Activated T-helper 17 cell treated with anti-CD3 and anti-CD28 coated beads, Interleukin-2, amount 50 U/mL, for 72 hours (primary cell): ENCODE measurements at regions not wholly inside any gene's neighbourhood (a gene's known extent, or its start where the extent isn't known, plus 50 kb on each side); places are given as distances from the start of the nearest gene placed in this dataset.
A peak's percentile ranks its signal among the peaks of the same experiment; 100 is the strongest.

Experiments
- ATAC-seq: fragments of 150-1000 bp; cut with Tn5 transposase; replicated peaks from 2 replicates; pipeline ENCODE4 v1.10.0; 2021; ENCODE audit warnings: mild to moderate bottlenecking, moderate library complexity
- H3K27ac Mint-ChIP-seq: one replicate; pipeline ENCODE4 v1.8.0; 2022; ENCODE audit warnings: mixed read lengths
- H3K27me3 Mint-ChIP-seq: one replicate; pipeline ENCODE4 v1.8.0; 2022; ENCODE audit warnings: mixed read lengths
- H3K36me3 Mint-ChIP-seq: one replicate; pipeline ENCODE4 v1.8.0; 2022; ENCODE audit warnings: low read depth, mild to moderate bottlenecking, mixed read lengths
- H3K4me1 Mint-ChIP-seq: one replicate; pipeline ENCODE4 v1.8.0; 2022; ENCODE audit warnings: mixed read lengths
- H3K4me3 Mint-ChIP-seq: one replicate; pipeline ENCODE4 v1.8.0; 2022; ENCODE audit warnings: mild to moderate bottlenecking, mixed read lengths
- H3K9me3 Mint-ChIP-seq: one replicate; pipeline ENCODE4 v1.8.0; 2022; ENCODE audit warnings: mixed read lengths

DNA sequence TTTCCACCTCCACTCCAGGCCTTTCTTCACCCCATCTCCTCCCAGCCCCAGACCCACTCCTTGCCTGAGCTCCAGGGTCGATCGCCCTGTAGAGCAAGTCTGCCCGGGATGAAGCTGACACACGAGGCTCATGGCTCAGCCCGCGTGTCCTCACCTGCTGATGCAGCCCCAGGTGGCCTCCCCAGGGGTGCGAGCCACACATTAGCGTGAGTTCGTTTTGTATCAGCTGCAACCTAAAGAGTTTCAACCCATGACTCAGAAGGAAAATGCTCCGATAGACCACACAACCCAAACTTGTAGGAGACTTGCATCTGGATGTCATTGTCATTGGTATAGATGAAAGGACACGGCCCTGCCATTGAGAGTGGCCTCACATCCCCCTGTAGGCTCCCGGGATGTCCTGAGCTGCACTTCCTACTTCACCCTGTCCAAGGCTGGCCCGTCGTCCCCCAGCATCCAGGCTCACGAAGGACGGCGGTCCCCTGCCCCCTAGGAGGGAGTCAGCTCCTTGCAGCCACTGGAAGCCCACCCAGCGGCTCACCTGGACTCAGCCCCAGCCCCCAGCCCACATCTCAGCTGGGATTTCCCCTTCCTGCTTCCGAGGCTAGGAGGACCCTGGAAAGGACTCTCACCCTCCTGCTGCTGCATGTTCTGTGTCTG lies 97.7 kb downstream of the HTR5A start:
- ATAC-seq: no peak
- H3K27me3 Mint-ChIP-seq: peaks cover 24% of the 10 kb centered on the region
- H3K27ac Mint-ChIP-seq: no peak overlapping the region
- H3K9me3 Mint-ChIP-seq: no peaks in the 10 kb centered on the region
- H3K36me3 Mint-ChIP-seq: no peaks in the 10 kb centered on the region
- H3K4me1 Mint-ChIP-seq: no peaks in the 10 kb centered on the region
- H3K4me3 Mint-ChIP-seq: no peak overlapping the region

DNA sequence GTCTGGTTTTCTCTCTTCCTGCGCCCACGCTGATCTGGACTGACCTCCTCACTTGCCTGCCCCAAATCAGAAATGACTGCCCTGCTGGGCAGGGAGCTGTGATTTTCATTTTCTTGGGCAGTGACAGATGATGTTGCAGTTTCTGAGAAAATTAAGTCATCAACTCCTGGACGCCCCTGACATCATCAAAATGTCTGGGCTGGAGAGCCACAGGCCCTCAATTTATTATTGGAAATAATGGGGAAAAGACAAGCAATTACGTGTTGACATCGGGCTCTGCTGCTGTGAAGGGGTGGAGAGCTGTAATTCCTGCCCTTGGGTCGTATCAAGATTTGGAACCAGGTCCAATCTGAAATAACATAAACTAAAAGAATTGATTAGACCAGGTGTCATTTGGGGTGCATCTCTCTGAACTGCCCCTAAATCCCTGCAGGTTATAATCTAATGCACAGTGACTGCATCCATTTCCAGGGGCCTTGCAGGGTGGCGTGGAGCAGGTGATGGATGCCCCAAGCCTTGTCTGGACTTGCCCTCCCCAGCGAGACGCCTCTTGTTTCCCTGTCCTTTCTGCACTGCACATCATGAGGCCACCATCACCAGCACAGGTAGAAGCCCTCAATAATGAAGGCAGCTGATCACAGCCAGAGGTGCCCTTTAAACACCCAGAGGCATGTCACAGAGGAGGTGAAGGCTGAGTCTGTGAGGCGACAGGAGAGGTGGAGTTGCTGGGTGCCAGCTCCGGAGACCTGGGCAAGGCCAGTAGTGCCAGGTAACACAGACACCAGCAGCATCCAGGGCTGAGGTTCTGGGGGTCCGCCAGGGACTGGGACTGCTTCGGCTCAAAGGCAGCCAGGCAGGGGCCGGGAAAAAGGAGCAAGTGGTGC lies 98.7 kb downstream of the HTR5A start:
- no peak for ATAC-seq
- no peaks in the 10 kb centered on the region for H3K36me3 Mint-ChIP-seq
- H3K9me3 Mint-ChIP-seq: no peaks in the 10 kb centered on the region
- no peak overlapping the region for H3K27ac Mint-ChIP-seq
- no peak overlapping the region for H3K4me3 Mint-ChIP-seq
- peaks cover 19% of the 10 kb centered on the region for H3K27me3 Mint-ChIP-seq
- H3K4me1 Mint-ChIP-seq: no peaks in the 10 kb centered on the region

DNA sequence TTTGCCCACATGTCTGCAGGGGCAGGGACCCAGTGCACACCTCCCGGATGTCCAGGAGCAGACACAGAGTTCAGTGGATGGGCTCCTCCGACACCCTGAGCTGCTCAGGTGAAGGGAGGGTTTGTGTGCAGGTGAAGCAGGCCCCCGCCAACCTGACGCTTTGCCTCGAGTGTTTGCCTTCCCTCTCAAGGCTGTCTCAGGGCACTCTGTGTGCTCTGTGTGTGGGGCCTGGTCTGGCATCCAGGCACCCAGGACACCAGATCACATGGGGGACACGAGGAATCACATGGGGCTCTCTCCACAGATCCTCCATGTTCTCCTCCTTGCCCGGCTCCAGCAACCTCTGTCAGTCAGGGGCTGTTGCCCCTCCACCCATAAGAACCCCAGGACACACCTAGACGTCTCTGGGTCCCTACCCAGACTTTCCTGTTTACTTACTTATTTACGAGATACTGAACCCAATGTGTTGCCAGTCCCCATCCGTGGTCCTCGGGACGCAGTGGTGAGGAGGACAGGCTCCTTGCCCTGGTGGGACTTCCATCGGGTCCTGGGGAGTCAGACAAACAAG lies 99.5 kb downstream of the HTR5A start:
- Mint-ChIP-seq H3K4me3 (no peak overlapping the region), H3K36me3 (no peaks in the 10 kb centered on the region), H3K9me3 (no peaks in the 10 kb centered on the region), H3K27me3 (peaks cover 17% of the 10 kb centered on the region), H3K27ac (no peak overlapping the region), H3K4me1 (no peaks in the 10 kb centered on the region)
- ATAC-seq: no peak

DNA sequence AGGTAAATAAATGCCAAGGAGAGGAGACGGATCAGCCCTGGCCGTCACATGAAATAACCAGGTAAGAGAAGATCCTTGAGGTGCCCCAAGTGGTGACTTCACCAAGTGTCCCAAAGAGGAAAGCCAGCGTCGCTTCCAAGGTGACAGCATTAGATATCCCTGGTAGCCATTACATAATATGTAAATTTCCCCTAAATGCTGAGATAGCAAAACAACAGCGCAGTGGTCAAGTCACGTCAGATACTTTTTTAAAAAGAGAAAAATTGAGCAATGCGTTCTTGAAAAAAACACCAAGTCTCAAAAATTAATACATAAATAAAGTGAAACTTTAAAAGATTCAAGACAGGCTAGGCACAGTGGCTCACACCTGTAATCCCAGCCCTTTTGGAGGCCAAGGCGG lies 100.2 kb downstream of the HTR5A start:
- Mint-ChIP-seq H3K36me3 (no peaks in the 10 kb centered on the region), H3K9me3 (no peaks in the 10 kb centered on the region), H3K4me1 (no peaks in the 10 kb centered on the region), H3K4me3 (no peak overlapping the region), H3K27ac (no peak overlapping the region), H3K27me3 (peaks cover 17% of the 10 kb centered on the region)
- ATAC-seq: no peak

DNA sequence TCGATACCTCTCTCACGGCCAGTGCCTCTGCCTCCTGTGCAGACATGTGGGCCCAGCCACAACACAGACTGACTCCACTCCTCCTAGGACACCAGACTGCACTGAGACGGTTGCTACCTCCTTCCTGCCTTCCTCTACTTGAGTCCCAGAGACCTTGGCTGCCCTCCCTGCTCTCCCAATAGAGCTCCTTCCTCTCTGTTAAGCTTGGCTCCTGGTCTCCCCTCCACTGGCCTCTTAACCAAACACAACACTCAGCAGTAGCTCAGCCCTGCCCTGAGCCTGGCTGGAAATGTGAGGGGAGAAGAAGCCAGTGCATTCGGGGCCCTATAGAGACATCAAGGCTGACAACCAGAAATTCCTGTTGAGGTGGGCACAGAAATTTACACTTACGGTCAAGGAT lies 102.0 kb downstream of the HTR5A start:
- ATAC-seq: no peak
- H3K4me1 Mint-ChIP-seq: no peaks in the 10 kb centered on the region
- H3K4me3 Mint-ChIP-seq: no peak overlapping the region
- peaks cover 17% of the 10 kb centered on the region for H3K27me3 Mint-ChIP-seq
- no peaks in the 10 kb centered on the region for H3K36me3 Mint-ChIP-seq
- no peaks in the 10 kb centered on the region for H3K9me3 Mint-ChIP-seq
- H3K27ac Mint-ChIP-seq: no peak overlapping the region

DNA sequence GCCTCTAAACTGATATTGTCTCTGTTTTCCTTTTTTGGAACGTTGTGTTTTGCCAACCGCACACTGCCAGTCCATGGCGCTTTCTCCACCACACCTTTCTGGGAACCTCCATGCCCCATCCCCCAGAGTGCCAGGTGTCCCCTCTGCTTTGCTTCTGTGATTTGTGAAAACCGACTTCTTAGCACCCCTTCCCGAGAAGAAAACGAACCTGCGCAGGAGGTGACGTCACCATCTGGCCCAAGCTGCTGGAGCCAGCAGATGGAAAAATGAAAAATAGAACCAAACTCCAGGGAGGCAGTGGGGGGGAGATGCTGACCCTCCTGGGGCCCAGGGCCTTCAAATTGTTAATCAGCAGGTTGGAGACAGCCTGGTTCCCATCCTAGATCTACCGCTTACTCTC lies 103.8 kb downstream of the HTR5A start:
- no peaks in the 10 kb centered on the region for H3K9me3 Mint-ChIP-seq
- peaks cover 17% of the 10 kb centered on the region for H3K27me3 Mint-ChIP-seq
- H3K36me3 Mint-ChIP-seq: no peaks in the 10 kb centered on the region
- H3K27ac Mint-ChIP-seq: no peak overlapping the region
- ATAC-seq: no peak
- no peaks in the 10 kb centered on the region for H3K4me1 Mint-ChIP-seq
- no peak overlapping the region for H3K4me3 Mint-ChIP-seq

DNA sequence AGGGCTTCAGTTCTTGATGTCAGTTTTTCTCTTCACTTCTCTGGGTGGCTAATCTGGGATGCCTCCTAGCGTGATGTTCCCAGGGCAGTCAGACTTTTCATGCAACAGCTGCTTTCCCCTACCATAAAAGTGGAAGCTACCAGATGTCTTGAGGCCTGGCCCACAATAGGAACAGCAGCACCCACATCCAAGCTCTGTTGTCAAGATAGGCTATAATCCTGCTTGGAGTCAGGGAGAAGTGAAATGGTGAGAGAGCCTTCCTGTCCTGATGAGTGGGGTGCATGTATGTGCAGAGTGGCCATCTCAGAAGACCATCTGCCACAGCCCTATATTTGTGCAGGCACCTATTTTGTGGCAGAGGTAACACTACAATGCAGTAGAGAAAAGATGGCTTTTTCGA lies 108.0 kb downstream of the HTR5A start:
- no peak overlapping the region for H3K4me3 Mint-ChIP-seq
- H3K27me3 Mint-ChIP-seq: peaks cover 6% of the 10 kb centered on the region
- H3K4me1 Mint-ChIP-seq: no peaks in the 10 kb centered on the region
- H3K27ac Mint-ChIP-seq: no peak overlapping the region
- no peaks in the 10 kb centered on the region for H3K36me3 Mint-ChIP-seq
- no peaks in the 10 kb centered on the region for H3K9me3 Mint-ChIP-seq
- no peak for ATAC-seq

DNA sequence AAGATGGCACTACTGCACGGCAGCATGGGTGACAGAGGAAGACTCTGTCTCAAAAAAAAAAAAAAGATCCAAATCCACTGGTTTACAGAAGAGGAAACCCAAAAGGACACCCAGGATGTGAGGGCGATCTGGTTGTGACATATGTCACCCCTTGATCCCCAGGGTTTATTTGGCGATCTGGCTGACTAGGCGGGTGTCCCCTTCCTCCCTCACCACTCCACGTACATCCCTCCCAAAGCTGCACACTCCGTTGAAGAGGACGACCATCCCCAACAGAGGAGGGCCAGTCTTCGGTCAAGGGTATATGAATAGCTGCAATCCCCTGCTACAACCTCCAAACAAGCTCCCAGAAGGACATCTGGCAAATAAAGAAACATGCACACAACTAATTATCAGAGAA lies 111.6 kb downstream of the HTR5A start:
- Mint-ChIP-seq H3K27ac (no peak overlapping the region), H3K4me3 (no peak overlapping the region), H3K4me1 (no peaks in the 10 kb centered on the region), H3K36me3 (no peaks in the 10 kb centered on the region), H3K27me3 (peaks cover 9% of the 10 kb centered on the region), H3K9me3 (peaks cover 10% of the 10 kb centered on the region)
- ATAC-seq: no peak

DNA sequence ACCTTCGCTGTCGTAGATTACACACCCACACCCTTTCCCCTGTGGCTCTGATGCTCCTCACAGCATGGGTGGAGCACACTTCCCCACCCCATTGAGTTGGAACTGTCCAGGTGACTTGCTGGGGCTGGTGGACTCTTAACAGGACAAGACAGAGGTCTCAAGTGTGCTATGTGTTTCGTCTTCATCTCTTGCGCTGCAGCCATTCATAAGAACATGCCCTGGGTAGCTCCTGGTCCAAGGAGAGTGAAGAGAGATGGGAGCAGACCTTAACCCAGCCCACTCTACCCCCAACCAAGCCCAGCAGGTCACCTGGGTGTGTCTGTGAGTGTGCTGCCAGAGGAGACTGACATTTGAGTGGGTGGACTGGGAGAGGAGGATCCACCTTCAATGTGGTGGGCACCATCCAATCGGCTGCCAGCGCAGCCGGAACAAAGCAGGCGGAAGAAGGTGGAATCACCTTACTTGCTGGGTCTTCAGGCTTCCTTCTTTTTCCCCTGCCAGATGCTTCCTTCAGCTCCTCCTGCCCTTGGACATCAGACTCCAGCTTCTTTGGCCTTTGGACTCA lies 112.4 kb downstream of the HTR5A start:
- Mint-ChIP-seq H3K36me3 (no peaks in the 10 kb centered on the region), H3K4me1 (no peaks in the 10 kb centered on the region)
- ATAC-seq: no peak

DNA sequence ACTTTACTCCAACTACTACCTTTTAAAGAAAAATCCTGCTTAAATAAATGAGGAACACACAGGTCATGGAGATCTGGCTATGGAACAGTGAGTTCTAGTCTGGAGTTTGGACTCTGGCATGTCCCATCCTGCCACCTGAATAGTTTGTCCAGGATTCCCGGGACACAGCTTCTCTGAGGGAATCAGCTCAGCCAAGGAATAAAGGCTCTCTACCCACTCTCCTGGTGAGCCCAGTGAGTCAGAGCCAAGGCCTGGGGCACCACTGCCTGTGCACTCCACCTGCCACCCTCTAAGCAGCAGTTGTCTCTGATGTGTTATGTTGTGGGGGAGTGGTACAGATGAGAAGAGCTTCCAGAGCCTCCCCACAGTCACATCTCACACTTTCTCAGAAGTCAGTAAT lies 113.5 kb downstream of the HTR5A start:
- no peak for ATAC-seq
- H3K36me3 Mint-ChIP-seq: no peaks in the 10 kb centered on the region
- peaks cover 5% of the 10 kb centered on the region for H3K4me1 Mint-ChIP-seq
- peaks cover 9% of the 10 kb centered on the region for H3K27me3 Mint-ChIP-seq
- H3K9me3 Mint-ChIP-seq: peaks cover 10% of the 10 kb centered on the region
- no peak overlapping the region for H3K27ac Mint-ChIP-seq
- no peak overlapping the region for H3K4me3 Mint-ChIP-seq

More for the DNA sequence above, 112.4 kb downstream of the HTR5A start:
- Mint-ChIP-seq H3K4me3 (no peak overlapping the region), H3K27ac (no peak overlapping the region), H3K9me3 (peaks cover 10% of the 10 kb centered on the region), H3K27me3 (peaks cover 9% of the 10 kb centered on the region)

DNA sequence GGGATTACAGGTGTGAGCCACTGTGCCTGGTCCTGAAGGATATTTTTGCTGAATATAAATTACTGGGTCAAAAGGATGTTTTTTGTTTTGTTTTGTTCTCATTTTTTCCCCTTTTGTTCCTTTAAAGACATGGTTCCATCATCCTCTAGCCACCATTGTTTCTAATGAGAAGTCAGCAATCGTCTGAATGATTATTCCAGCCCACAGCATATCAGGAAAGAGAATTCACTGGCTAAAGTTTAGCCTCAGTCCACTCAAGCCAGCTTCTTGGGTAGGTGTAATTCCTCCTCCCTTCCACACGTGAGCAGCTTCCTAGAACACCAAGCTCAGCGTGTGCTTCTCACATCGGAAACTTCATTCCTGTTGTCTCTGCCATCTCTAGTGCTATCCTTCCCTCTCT lies 112.8 kb upstream of the INSIG1 start:
- Mint-ChIP-seq H3K27me3 (peaks cover 9% of the 10 kb centered on the region), H3K36me3 (no peaks in the 10 kb centered on the region), H3K4me3 (no peak overlapping the region), H3K9me3 (peaks cover 10% of the 10 kb centered on the region), H3K27ac (no peak overlapping the region), H3K4me1 (peaks cover 7% of the 10 kb centered on the region)
- no peak for ATAC-seq

DNA sequence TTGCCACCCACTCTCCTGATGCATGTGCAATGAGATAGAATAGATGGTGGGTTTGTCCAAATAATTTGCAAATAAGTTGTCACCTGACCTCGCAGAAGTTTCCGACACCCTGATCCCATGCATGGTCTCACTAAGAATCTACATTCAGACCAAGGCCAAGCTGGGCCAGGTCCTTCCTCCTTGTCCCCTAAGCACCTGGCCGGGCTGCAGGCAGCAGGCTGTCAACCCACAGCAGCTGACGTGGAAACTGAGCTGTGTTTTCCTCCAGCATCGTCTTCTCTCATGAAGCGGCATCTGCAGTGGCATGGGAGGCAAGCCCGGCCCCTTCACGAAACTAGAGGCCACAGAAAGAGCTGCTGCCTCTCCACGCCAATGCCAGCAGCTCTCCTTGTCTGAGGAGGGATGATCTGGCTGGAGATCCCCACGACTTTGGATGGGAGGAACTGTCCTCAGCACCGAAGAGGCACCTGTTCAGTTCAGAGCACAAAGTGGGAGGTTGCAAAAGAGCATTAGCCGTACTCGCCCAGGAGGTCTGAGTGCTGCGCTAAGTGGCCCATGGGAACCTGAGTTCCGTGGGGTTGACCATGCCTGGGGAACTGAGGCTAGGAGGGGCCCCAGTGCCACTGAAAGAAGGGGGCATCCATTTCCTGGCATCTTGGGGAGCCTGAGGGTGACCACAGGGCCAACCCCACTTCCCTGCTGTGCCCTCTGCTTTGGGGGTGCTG lies 110.5 kb upstream of the INSIG1 start:
- Mint-ChIP-seq H3K4me3 (no peak overlapping the region), H3K27ac (no peak overlapping the region), H3K36me3 (no peaks in the 10 kb centered on the region), H3K4me1 (peaks cover 15% of the 10 kb centered on the region), H3K27me3 (peaks cover 9% of the 10 kb centered on the region), H3K9me3 (peaks cover 10% of the 10 kb centered on the region)
- ATAC-seq: no peak

DNA sequence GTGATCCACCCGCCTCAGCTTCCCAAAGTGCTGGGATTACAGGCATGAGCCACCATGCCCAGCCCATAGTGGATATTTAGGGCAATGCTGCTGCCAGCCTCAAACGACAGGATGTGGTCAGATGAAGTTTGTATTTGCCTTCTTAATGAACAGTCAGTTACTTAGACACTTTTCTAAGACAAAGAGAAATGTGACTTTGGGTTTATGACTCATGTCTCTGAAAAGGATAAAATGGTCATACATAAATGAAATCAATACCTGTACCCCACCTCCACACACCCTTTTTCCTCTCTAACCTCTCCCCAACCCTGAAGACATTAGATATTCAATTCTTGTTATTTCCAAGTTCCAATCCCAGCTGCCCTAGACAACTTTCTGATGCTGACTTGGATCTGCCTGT lies 109.3 kb upstream of the INSIG1 start:
- peak overlapping the region; percentile 9 for H3K4me3 Mint-ChIP-seq
- peak; percentile 69 for ATAC-seq
- H3K27me3 Mint-ChIP-seq: peaks cover 9% of the 10 kb centered on the region
- H3K36me3 Mint-ChIP-seq: no peaks in the 10 kb centered on the region
- H3K9me3 Mint-ChIP-seq: peaks cover 10% of the 10 kb centered on the region
- H3K27ac Mint-ChIP-seq: peak overlapping the region; percentile 29
- peaks cover 17% of the 10 kb centered on the region for H3K4me1 Mint-ChIP-seq

DNA sequence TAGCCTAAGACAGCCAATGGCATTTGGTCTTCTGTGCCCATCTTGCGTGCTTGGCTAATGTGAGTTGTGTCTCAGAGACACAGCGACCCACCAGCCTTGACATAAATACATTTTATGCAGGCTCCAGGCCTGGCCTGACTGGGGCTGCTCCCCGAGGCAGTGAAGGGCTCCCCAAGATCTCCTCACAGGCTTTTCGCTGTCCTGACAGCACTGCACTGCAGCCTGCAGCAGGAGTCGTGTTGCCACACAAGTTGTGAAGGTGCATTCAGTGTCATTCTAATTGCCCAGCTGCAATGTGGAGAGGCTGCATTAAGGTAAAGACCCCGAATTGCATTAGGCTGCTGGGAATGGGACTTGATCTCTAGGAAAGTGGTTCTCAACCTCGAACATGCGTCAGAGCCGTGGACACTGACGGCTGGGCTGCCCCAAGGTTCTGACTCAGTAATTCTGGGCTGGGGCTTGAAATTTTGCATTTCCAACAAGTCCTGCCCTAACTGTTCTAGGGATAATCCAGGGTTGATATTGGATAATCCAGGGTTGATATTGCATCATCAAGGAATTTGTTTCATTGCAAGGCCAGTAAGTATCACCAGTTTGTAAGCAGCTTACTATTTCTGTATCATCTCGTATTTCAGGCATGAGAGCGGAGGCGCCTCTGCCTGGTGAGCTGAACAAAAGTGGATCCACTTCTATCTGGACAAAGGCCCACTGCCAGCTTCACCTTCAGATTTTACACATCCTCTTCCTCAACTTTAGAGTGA lies 108.7 kb upstream of the INSIG1 start:
- no peaks in the 10 kb centered on the region for H3K36me3 Mint-ChIP-seq
- no peak for ATAC-seq
- H3K4me1 Mint-ChIP-seq: peaks cover 17% of the 10 kb centered on the region
- H3K4me3 Mint-ChIP-seq: peak overlapping the region; percentile 9
- peaks cover 9% of the 10 kb centered on the region for H3K27me3 Mint-ChIP-seq
- H3K27ac Mint-ChIP-seq: peak overlapping the region; percentile 29
- H3K9me3 Mint-ChIP-seq: peaks cover 10% of the 10 kb centered on the region
